Caco-2 (cell line): ENCODE measurements at regions not wholly inside any gene's neighbourhood (a gene's known extent, or its start where the extent isn't known, plus 50 kb on each side); places are given as distances from the start of the nearest gene placed in this dataset.

Experiments
- BruUV-seq: library from RNA; stranded (reverse); fragments of 400-500 nt; replicated peaks from 2 replicates; lab custom pipeline; 2021; lab: Mats Ljungman, UMichigan
- CTCF ChIA-PET: fragments of 300-600 bp; sonication (Branson Sonifier 250); formaldehyde crosslinking; loops from one replicate; lab custom pipeline; 2022; ENCODE audit warnings: antibody characterized with exemption; lab: Charles Lee
- POLR2A ChIA-PET: fragments of 300-600 bp; sonication (Branson Sonifier 250); formaldehyde crosslinking; loops from one replicate; lab custom pipeline; 2022; ENCODE audit warnings: antibody characterized with exemption; lab: Charles Lee
- DNase-seq, 2 experiments: peaks; one replicate each; pipeline versions ENCODE4 v3.0.0 to v3.0.0-alpha.2; 2020 to 2022
- H3K27me3 ChIP-seq: replicated peaks from 2 replicates; pipeline ENCODE4 v1.6.0; 2011; ENCODE audit warnings: low read length; ENCODE audit not compliant: control insufficient read depth, insufficient read depth
- H3K36me3 ChIP-seq: 2 replicates; pipeline ENCODE4 v1.5.1; 2011; ENCODE audit warnings: low read length; ENCODE audit not compliant: control insufficient read depth, insufficient read depth
- H3K4me1 ChIP-seq: fragments of 250-450 bp; sonication (Bioruptor Pico); 2 replicates; pipeline ENCODE4 v1.5.1; 2020; ENCODE audit warnings: mild to moderate bottlenecking
- H3K4me3 ChIP-seq: 2 replicates; pipeline ENCODE4 v1.5.1; 2011; ENCODE audit warnings: low read depth, mild to moderate bottlenecking, control low read depth, low read length
- H3K9me3 ChIP-seq: fragments of 250-450 bp; sonication (Bioruptor Pico); 2 replicates; pipeline ENCODE4 v1.5.1; 2020; ENCODE audit warnings: mild to moderate bottlenecking, moderate library complexity
- H3K27ac Mint-ChIP-seq: one replicate; pipeline ENCODE4 v1.8.0; 2022; ENCODE audit warnings: mixed read lengths; ENCODE audit not compliant: unreplicated experiment
- H3K27me3 Mint-ChIP-seq: one replicate; pipeline ENCODE4 v1.8.0; 2022; ENCODE audit warnings: mixed read lengths; ENCODE audit not compliant: insufficient read depth, unreplicated experiment
- H3K36me3 Mint-ChIP-seq: one replicate; pipeline ENCODE4 v1.8.0; 2022; ENCODE audit warnings: mild to moderate bottlenecking, mixed read lengths; ENCODE audit not compliant: insufficient read depth, unreplicated experiment
- H3K4me1 Mint-ChIP-seq: one replicate; pipeline ENCODE4 v1.8.0; 2022; ENCODE audit warnings: low read depth, mixed read lengths; ENCODE audit not compliant: unreplicated experiment
- H3K4me3 Mint-ChIP-seq: one replicate; pipeline ENCODE4 v1.8.0; 2022; ENCODE audit warnings: mild to moderate bottlenecking, moderate library complexity, mixed read lengths; ENCODE audit not compliant: unreplicated experiment
- H3K9me3 Mint-ChIP-seq: one replicate; pipeline ENCODE4 v1.8.0; 2022; ENCODE audit warnings: mixed read lengths; ENCODE audit not compliant: unreplicated experiment
- CTCF ChIP-seq, 2 experiments: fragments of 200-600 bp in 1 of 2; IDR thresholded peaks; 1 replicate in 1 of 2; 2 replicates in 1 of 2; pipeline versions ENCODE4 v1.5.1 to v1.8.0; 2011 to 2022; ENCODE audit warnings: antibody characterized with exemption in 1 of 2, control low read depth in 1 of 2, inconsistent platforms in 1 of 2, low read depth in 1 of 2, low read length in 1 of 2, mild to moderate bottlenecking in 1 of 2, moderate library complexity in 1 of 2; ENCODE audit not compliant: insufficient read depth in 1 of 2, severe bottlenecking in 1 of 2, unreplicated experiment in 1 of 2
- intact Hi-C: fragments of 100-400 bp; cut with micrococcal nuclease; formaldehyde crosslinking; loops from one replicate; pipeline ENCODE4 v1.10.0; 2022; ENCODE audit not compliant: unreplicated experiment

GRCh38 chr5:174572591-174572990 lies 151.8 kb upstream of the MSX2 start:
- no peaks in the 10 kb centered on the region for H3K4me1 ChIP-seq
- no peaks in the 10 kb centered on the region for H3K9me3 ChIP-seq
- no peak overlapping the region for H3K4me3 ChIP-seq
- intact Hi-C loops = loop anchor here (10.0 kb wide), 1 partner anchor 248 kb away; no protein-coding TSS in a partner anchor
- no peak for DNase-seq
- H3K36me3 ChIP-seq = no peaks in the 10 kb centered on the region
- Mint-ChIP-seq H3K36me3 (no peaks in the 10 kb centered on the region), H3K27me3 (no peaks in the 10 kb centered on the region), H3K4me3 (no peak overlapping the region), H3K9me3 (no peaks in the 10 kb centered on the region), H3K4me1 (no peaks in the 10 kb centered on the region), H3K27ac (no peak overlapping the region)
- H3K27me3 ChIP-seq = no peaks in the 10 kb centered on the region
- ChIA-PET CTCF (interaction anchor here (2.2 kb wide), 1 partner anchor 153 kb away, joined by 8 read pairs; no protein-coding TSS in a partner anchor), POLR2A (no interaction called here)
- no peak for TF ChIP-seq CTCF (IDR thresholded peaks at IDR 0.05; ENCODE audit: insufficient read depth in 1 of 2, low read depth in 1 of 2, low read length in 1 of 2, severe bottlenecking in 1 of 2, unreplicated experiment in 1 of 2)
- BruUV-seq = no TSS peak

- intact Hi-C loops = loop anchor here (10.0 kb wide), 1 partner anchor 249 kb away; no protein-coding TSS in a partner anchor
- Histone ChIP-seq H3K9me3 (no peaks in the 10 kb centered on the region), H3K4me3 (no peak overlapping the region), H3K27me3 (no peaks in the 10 kb centered on the region), H3K36me3 (no peaks in the 10 kb centered on the region), H3K4me1 (no peaks in the 10 kb centered on the region)
- H3K27me3 Mint-ChIP-seq = no peaks in the 10 kb centered on the region
- ChIA-PET CTCF (interaction anchor here (2.6 kb wide), 1 partner anchor 154 kb away, joined by 7 read pairs; no protein-coding TSS in a partner anchor), POLR2A (no interaction called here)
- H3K4me3 Mint-ChIP-seq = no peak overlapping the region
- no peaks in the 10 kb centered on the region for H3K36me3 Mint-ChIP-seq
- no peak for TF ChIP-seq CTCF (IDR thresholded peaks at IDR 0.05; ENCODE audit: insufficient read depth in 1 of 2, low read depth in 1 of 2, low read length in 1 of 2, severe bottlenecking in 1 of 2, unreplicated experiment in 1 of 2)
- H3K4me1 Mint-ChIP-seq = no peaks in the 10 kb centered on the region
- no peaks in the 10 kb centered on the region for H3K9me3 Mint-ChIP-seq
- BruUV-seq = no TSS peak
- no peak overlapping the region for H3K27ac Mint-ChIP-seq
- DNase-seq = no peak
Measured at GRCh38 chr5:174573221-174573994, 151.0 kb upstream of the MSX2 start.

- no peaks in the 10 kb centered on the region for H3K36me3 Mint-ChIP-seq
- ChIA-PET CTCF (interaction anchor here (2.6 kb wide), 1 partner anchor 156 kb away, joined by 7 read pairs; no protein-coding TSS in a partner anchor), POLR2A (no interaction called here)
- Histone ChIP-seq H3K9me3 (no peaks in the 10 kb centered on the region), H3K27me3 (no peaks in the 10 kb centered on the region), H3K4me3 (no peak overlapping the region), H3K4me1 (no peaks in the 10 kb centered on the region), H3K36me3 (no peaks in the 10 kb centered on the region)
- H3K27ac Mint-ChIP-seq = no peak overlapping the region
- H3K27me3 Mint-ChIP-seq = no peaks in the 10 kb centered on the region
- no TSS peak for BruUV-seq
- H3K9me3 Mint-ChIP-seq = no peaks in the 10 kb centered on the region
- intact Hi-C loops = loop anchor here (10.0 kb wide), 1 partner anchor 250 kb away; no protein-coding TSS in a partner anchor
- DNase-seq = no peak
- no peak for TF ChIP-seq CTCF (IDR thresholded peaks at IDR 0.05; ENCODE audit: insufficient read depth in 1 of 2, low read depth in 1 of 2, low read length in 1 of 2, severe bottlenecking in 1 of 2, unreplicated experiment in 1 of 2)
- H3K4me3 Mint-ChIP-seq = no peak overlapping the region
- H3K4me1 Mint-ChIP-seq = no peaks in the 10 kb centered on the region
Measured at GRCh38 chr5:174575043-174575442, 149.3 kb upstream of the MSX2 start.
